ENCODE measurements at regions not wholly inside any gene's neighbourhood (a gene's known extent, or its start where the extent isn't known, plus 50 kb on each side); places are given as distances from the start of the nearest gene placed in this dataset.
"Not testable (repeated sequence)": the region's sequence is repeated elsewhere in the genome, so short reads cannot be mapped to it uniquely, and the experiment has no call there.

- ChIA-PET POLR2A (no interaction called here), CTCF (no interaction called here)
Observed at GRCh38 chr3:103515116-103515515, 1080.3 kb downstream of the ZPLD1 start.

- CTCF ChIA-PET, result no interaction called here
- POLR2A ChIA-PET, result no interaction called here
Observed at GRCh38 chr3:103516950-103517349, 1082.1 kb downstream of the ZPLD1 start.

GRCh38 chr3:103531327-103531726, 1096.5 kb downstream of the ZPLD1 start:
- CTCF ChIA-PET, POLR2A ChIA-PET: not testable (repeated sequence)

GRCh38 chr3:103532986-103533385, 1098.2 kb downstream of the ZPLD1 start:
- ChIA-PET CTCF (no interaction called here), POLR2A (no interaction called here)

GRCh38 chr3:103554451-103554850, 1119.6 kb downstream of the ZPLD1 start:
- CTCF ChIA-PET, result no interaction called here
- POLR2A ChIA-PET, result no interaction called here

- CTCF ChIA-PET, POLR2A ChIA-PET: not testable (repeated sequence)
Observed at GRCh38 chr3:103564116-103564515, 1129.3 kb downstream of the ZPLD1 start.

GRCh38 chr3:103585809-103586208, 1151.0 kb downstream of the ZPLD1 start:
- ChIA-PET CTCF (no interaction called here), POLR2A (no interaction called here)

- CTCF ChIA-PET, result no interaction called here
- POLR2A ChIA-PET, result no interaction called here
Observed at GRCh38 chr3:103589770-103590169, 1155.0 kb downstream of the ZPLD1 start.

- ChIA-PET POLR2A (no interaction called here), CTCF (no interaction called here)
Observed at GRCh38 chr3:103600844-103601243, 1166.0 kb downstream of the ZPLD1 start.

GRCh38 chr3:103601666-103602065, 1166.9 kb downstream of the ZPLD1 start:
- ChIA-PET POLR2A (no interaction called here), CTCF (no interaction called here)

- CTCF ChIA-PET, result no interaction called here
- POLR2A ChIA-PET, result no interaction called here
Observed at GRCh38 chr3:103609472-103609871, 1174.7 kb downstream of the ZPLD1 start.

- CTCF ChIA-PET, result no interaction called here
- POLR2A ChIA-PET, result no interaction called here
Observed at GRCh38 chr3:103613397-103614156, 1178.8 kb downstream of the ZPLD1 start.

GRCh38 chr3:103614719-103615118, 1179.9 kb downstream of the ZPLD1 start:
- ChIA-PET CTCF (no interaction called here), POLR2A (no interaction called here)

- ChIA-PET CTCF (no interaction called here), POLR2A (no interaction called here)
Observed at GRCh38 chr3:103617961-103618360, 1183.1 kb downstream of the ZPLD1 start.

- CTCF ChIA-PET, result no interaction called here
- POLR2A ChIA-PET, result no interaction called here
Observed at GRCh38 chr3:103624271-103624670, 1189.5 kb downstream of the ZPLD1 start.

GRCh38 chr3:103629391-103629790, 1194.6 kb downstream of the ZPLD1 start:
- POLR2A ChIA-PET, result no interaction called here
- CTCF ChIA-PET, result no interaction called here

- ChIA-PET POLR2A (no interaction called here), CTCF (no interaction called here)
Observed at GRCh38 chr3:103644450-103644849, 1209.6 kb downstream of the ZPLD1 start.

GRCh38 chr3:103653996-103654395, 1219.2 kb downstream of the ZPLD1 start:
- CTCF ChIA-PET, result no interaction called here

GRCh38 chr3:103657756-103658155, 1222.9 kb downstream of the ZPLD1 start:
- CTCF ChIA-PET, result no interaction called here
- POLR2A ChIA-PET, result no interaction called here

More at GRCh38 chr3:103653996-103654395, 1219.2 kb downstream of the ZPLD1 start:
- POLR2A ChIA-PET, result no interaction called here

- POLR2A ChIA-PET, result no interaction called here
- CTCF ChIA-PET, result no interaction called here
Observed at GRCh38 chr3:103660810-103661209, 1226.0 kb downstream of the ZPLD1 start.

- CTCF ChIA-PET, result no interaction called here
- POLR2A ChIA-PET, result no interaction called here
Observed at GRCh38 chr3:103662591-103662990, 1227.8 kb downstream of the ZPLD1 start.

- POLR2A ChIA-PET, result no interaction called here
- CTCF ChIA-PET, result no interaction called here
Observed at GRCh38 chr3:103672346-103672745, 1237.5 kb downstream of the ZPLD1 start.

- ChIA-PET CTCF (no interaction called here), POLR2A (no interaction called here)
Observed at GRCh38 chr3:103684904-103685303, 1250.1 kb downstream of the ZPLD1 start.

All from activated CD8-positive, alpha-beta memory T cell treated with anti-CD3 and anti-CD28 coated beads for 36 hours (primary cell).